ENCODE measurements at regions not wholly inside any gene's neighbourhood (a gene's known extent, or its start where the extent isn't known, plus 50 kb on each side); places are given as distances from the start of the nearest gene placed in this dataset.

DNA sequence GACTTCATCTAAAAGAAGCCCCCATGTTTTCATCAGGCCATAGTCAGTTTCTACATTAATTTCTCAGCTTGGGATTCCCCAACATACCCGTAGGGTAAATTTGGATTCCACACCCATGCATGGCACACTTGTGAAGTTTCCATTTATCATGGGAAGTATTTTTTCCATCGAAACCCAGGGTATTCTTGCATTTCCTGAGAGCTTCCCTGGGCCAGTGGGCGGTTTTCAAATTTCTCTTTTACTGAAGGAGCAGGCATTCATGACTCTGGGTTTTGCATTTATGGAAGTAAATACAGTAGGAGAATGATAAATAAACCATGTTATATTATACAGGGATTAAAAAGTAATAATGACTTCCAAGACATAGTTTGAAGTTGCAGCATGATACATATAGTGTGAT is 93.0 kb upstream of the MAP3K1 start:
- TF ChIP-seq CTCF (IDR thresholded peaks at IDR 0.05), result no peak
- intact Hi-C loops (cut with micrococcal nuclease), result no loop called here
- Mint-ChIP-seq H3K4me1 (peaks cover 15% of the 10 kb centered on the region), H3K27ac (no peak overlapping the region), H3K36me3 (peaks cover 0 to 4% of the 10 kb centered on the region in 2 donors), H3K9me3 (peaks cover 0 to 1% (median 0%) of the 10 kb centered on the region in 7 donors), H3K27me3 (ENCODE audit: low read depth in 3 of 3) (peaks cover 0 to 1% (median 0%) of the 10 kb centered on the region in 3 donors), H3K4me3 (no peak overlapping the region)
- Histone ChIP-seq H3K36me3 (replicated peaks in 1 of 2; ENCODE audit: control insufficient read depth in 1 of 2, insufficient read depth in 2 of 2, low read length in 2 of 2) (no peaks in the 10 kb centered on the region), H3K4me3 (replicated peaks in 1 of 3; ENCODE audit: low read depth in 2 of 3, low read length in 3 of 3) (no peak overlapping the region), H3K27me3 (ENCODE audit: control insufficient read depth in 2 of 2, insufficient read depth in 2 of 2, low read length in 2 of 2) (no peaks in the 10 kb centered on the region), H3K4me2 (replicated peaks; ENCODE audit: extremely low read depth, low read length, poor library complexity, severe bottlenecking) (no peak overlapping the region), H3K9ac (ENCODE audit: insufficient read depth, low read length, poor library complexity, severe bottlenecking) (no peak overlapping the region), H3K79me2 (ENCODE audit: insufficient read depth, low read length) (no peaks in the 10 kb centered on the region), H4K20me1 (ENCODE audit: insufficient read depth, low read length) (no peaks in the 10 kb centered on the region), H3K4me1 (ENCODE audit: control insufficient read depth in 1 of 2, insufficient read depth in 2 of 2, low read length in 2 of 2) (peaks cover 10 to 14% of the 10 kb centered on the region in 2 donors), H3K9me3 (replicated peaks in 1 of 2; ENCODE audit: control insufficient read depth in 1 of 2, insufficient read depth in 1 of 2, low read length in 2 of 2) (no peaks in the 10 kb centered on the region), H2AFZ (ENCODE audit: insufficient read depth, low read depth, low read length, poor library complexity, severe bottlenecking) (no peak overlapping the region), H3K27ac (ENCODE audit: low read depth in 1 of 2, low read length in 2 of 2) (no peak overlapping the region)
- WGBS (ENCODE audit: insufficient coverage), result no CpG with 5 or more reads among the region's 3 CpGs
- DNase-seq, result no peak

DNA sequence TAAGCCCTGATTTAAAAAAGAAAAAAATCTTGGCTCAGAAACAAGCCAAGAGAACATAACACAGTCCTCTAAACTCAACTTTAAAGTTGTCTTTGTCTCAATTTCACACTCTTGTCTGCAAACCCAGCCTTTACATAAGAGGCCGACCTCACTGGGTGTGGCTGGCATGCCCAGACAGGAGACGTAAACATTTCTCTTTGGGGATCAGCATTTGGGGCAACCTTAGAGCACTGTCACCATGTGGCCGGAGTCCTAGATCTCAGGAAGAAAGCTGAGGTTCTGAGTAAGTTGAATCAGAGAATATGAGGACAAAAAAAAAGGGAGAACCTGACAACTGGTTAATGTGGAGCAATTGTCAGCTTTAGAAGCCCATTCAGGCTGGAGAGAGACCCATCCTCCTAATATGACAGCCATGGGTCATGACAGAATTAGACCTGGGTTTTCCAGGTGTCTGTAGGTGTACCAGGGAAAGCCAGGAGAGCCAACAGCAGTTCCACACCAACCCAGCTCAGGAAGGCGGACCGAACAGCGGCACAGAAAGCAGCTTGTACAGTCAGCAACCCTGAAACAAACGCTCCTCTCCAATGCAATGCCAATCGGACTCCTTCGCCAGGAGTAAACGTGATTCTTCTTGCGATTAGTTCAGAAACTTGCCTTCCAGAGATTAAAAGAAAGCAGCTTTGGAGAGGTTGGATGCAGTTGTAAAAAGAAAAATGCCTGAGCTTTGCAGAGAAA is 97.9 kb upstream of the MAP3K1 start:
- no peaks in the 10 kb centered on the region for H3K9me3 Mint-ChIP-seq
- Histone ChIP-seq H3K27me3 (ENCODE audit: control insufficient read depth in 2 of 2, insufficient read depth in 2 of 2, low read length in 2 of 2) (no peaks in the 10 kb centered on the region), H3K9ac (ENCODE audit: insufficient read depth, low read length, poor library complexity, severe bottlenecking) (no peak overlapping the region), H3K79me2 (ENCODE audit: insufficient read depth, low read length) (no peaks in the 10 kb centered on the region), H4K20me1 (ENCODE audit: insufficient read depth, low read length) (no peaks in the 10 kb centered on the region), H3K4me3 (replicated peaks in 1 of 3; ENCODE audit: low read depth in 2 of 3, low read length in 3 of 3) (no peak overlapping the region), H3K9me3 (replicated peaks in 1 of 2; ENCODE audit: control insufficient read depth in 1 of 2, insufficient read depth in 1 of 2, low read length in 2 of 2) (no peaks in the 10 kb centered on the region), H3K4me1 (ENCODE audit: control insufficient read depth in 1 of 2, insufficient read depth in 2 of 2, low read length in 2 of 2) (peaks cover 0 to 7% of the 10 kb centered on the region in 2 donors), H3K27ac (ENCODE audit: low read depth in 1 of 2, low read length in 2 of 2) (no peak overlapping the region), H3K4me2 (replicated peaks; ENCODE audit: extremely low read depth, low read length, poor library complexity, severe bottlenecking) (no peak overlapping the region), H2AFZ (ENCODE audit: insufficient read depth, low read depth, low read length, poor library complexity, severe bottlenecking) (peak overlapping the region; percentile 26), H3K36me3 (replicated peaks in 1 of 2; ENCODE audit: control insufficient read depth in 1 of 2, insufficient read depth in 2 of 2, low read length in 2 of 2) (no peaks in the 10 kb centered on the region)
- H3K4me1 Mint-ChIP-seq, result peaks cover 9% of the 10 kb centered on the region
- peaks cover 0 to 1% (median 0%) of the 10 kb centered on the region in 3 donors for H3K27me3 Mint-ChIP-seq (ENCODE audit: low read depth in 3 of 3)
- WGBS (ENCODE audit: insufficient coverage), result 84% methylated on average over 6 of the region's 11 CpGs
- H3K27ac Mint-ChIP-seq, result peak overlapping the region in 4 of 7 donors; percentile 42 to 78 (median 50)
- no peak for DNase-seq
- H3K36me3 Mint-ChIP-seq, result no peaks in the 10 kb centered on the region
- peak overlapping the region in 1 of 2 donors; percentile 4 for H3K4me3 Mint-ChIP-seq
- TF ChIP-seq CTCF (IDR thresholded peaks at IDR 0.05), result no peak
- intact Hi-C loops (cut with micrococcal nuclease), result no loop called here
